Activated CD8-positive, alpha-beta T cell treated with anti-CD3 and anti-CD28 coated beads for 36 hours (primary cell): ENCODE measurements at regions not wholly inside any gene's neighbourhood (a gene's known extent, or its start where the extent isn't known, plus 50 kb on each side); places are given as distances from the start of the nearest gene placed in this dataset.

ENCODE experiments used
- ATAC-seq: fragments of 200-7000 bp; cut with Tn5 transposase; one replicate; pipeline ENCODE4 v1.10.0; 2021; ENCODE audit warnings: mild to moderate bottlenecking, moderate library complexity
- CTCF ChIA-PET: fragments of 350-600 bp; sonication (Branson Sonifier 250); formaldehyde crosslinking; loops from one replicate; lab custom pipeline; 2021; ENCODE audit warnings: antibody characterized with exemption; lab: Charles Lee
- POLR2A ChIA-PET: fragments of 350-600 bp; sonication (Branson Sonifier 250); formaldehyde crosslinking; loops from one replicate; lab custom pipeline; 2021; ENCODE audit warnings: antibody characterized with exemption; lab: Charles Lee
- DNase-seq: peaks from one replicate; pipeline ENCODE4 v3.0.0-alpha.2; 2020
- H3K27ac Mint-ChIP-seq: one replicate; pipeline ENCODE4 v1.8.0; 2021; ENCODE audit warnings: mild to moderate bottlenecking, mixed read lengths
- H3K27me3 Mint-ChIP-seq: one replicate; pipeline ENCODE4 v1.8.0; 2021; ENCODE audit warnings: mixed read lengths
- H3K36me3 Mint-ChIP-seq: one replicate; pipeline ENCODE4 v1.8.0; 2021; ENCODE audit warnings: low read depth, mixed read lengths
- H3K4me1 Mint-ChIP-seq: one replicate; pipeline ENCODE4 v1.8.0; 2021; ENCODE audit warnings: low read depth, mixed read lengths
- H3K4me3 Mint-ChIP-seq: one replicate; pipeline ENCODE4 v1.8.0; 2021; ENCODE audit warnings: mild to moderate bottlenecking, moderate library complexity, mixed read lengths
- H3K9me3 Mint-ChIP-seq: one replicate; pipeline ENCODE4 v1.8.0; 2021; ENCODE audit warnings: mixed read lengths
- CTCF ChIP-seq: fragments of 200-600 bp; IDR thresholded peaks from one replicate; pipeline ENCODE4 v1.8.0; 2022; ENCODE audit warnings: antibody characterized with exemption, mild to moderate bottlenecking
- intact Hi-C: fragments of 100-400 bp; cut with micrococcal nuclease; formaldehyde crosslinking; loops from one replicate; pipeline ENCODE4 v1.10.0; 2022

- Mint-ChIP-seq H3K4me1 (no peaks in the 10 kb centered on the region), H3K9me3 (no peaks in the 10 kb centered on the region), H3K27me3 (peaks cover 7% of the 10 kb centered on the region), H3K4me3 (no peak overlapping the region), H3K36me3 (no peaks in the 10 kb centered on the region), H3K27ac (no peak overlapping the region)
- intact Hi-C loops: no loop called here
- ATAC-seq (no peak), DNase-seq (no peak)
- TF ChIP-seq CTCF: no peak
- ChIA-PET CTCF (no interaction called here), POLR2A (no interaction called here)
Measured at GRCh38 chr1:94629259-94630181, 88.0 kb upstream of the F3 start.

GRCh38 chr1:94628499-94628843, 86.9 kb upstream of the F3 start:
- CTCF ChIA-PET: no interaction called here
- Mint-ChIP-seq H3K4me1 (no peaks in the 10 kb centered on the region), H3K36me3 (no peaks in the 10 kb centered on the region), H3K4me3 (no peak overlapping the region), H3K27me3 (peaks cover 6% of the 10 kb centered on the region), H3K27ac (no peak overlapping the region), H3K9me3 (no peaks in the 10 kb centered on the region)
- POLR2A ChIA-PET: no interaction called here
- TF ChIP-seq CTCF: no peak
- no peak for ATAC-seq
- intact Hi-C loops: no loop called here
- no peak for DNase-seq

GRCh38 chr1:94627771-94628498, 86.4 kb upstream of the F3 start:
- DNase-seq (no peak), ATAC-seq (no peak)
- Mint-ChIP-seq H3K27ac (no peak overlapping the region), H3K36me3 (no peaks in the 10 kb centered on the region), H3K9me3 (no peaks in the 10 kb centered on the region), H3K4me1 (no peaks in the 10 kb centered on the region), H3K27me3 (peaks cover 4% of the 10 kb centered on the region), H3K4me3 (no peak overlapping the region)
- CTCF ChIA-PET: no interaction called here
- TF ChIP-seq CTCF: no peak
- intact Hi-C loops: no loop called here
- POLR2A ChIA-PET: no interaction called here

- H3K9me3 Mint-ChIP-seq: no peaks in the 10 kb centered on the region
- H3K36me3 Mint-ChIP-seq: no peaks in the 10 kb centered on the region
- H3K27ac Mint-ChIP-seq: no peak overlapping the region
- DNase-seq (no peak), ATAC-seq (no peak)
- ChIA-PET CTCF (interaction anchor here (1.0 to 1.6 kb wide), 2 partner anchors 181 to 562 kb away, joined by 3 to 6 read pairs; no protein-coding TSS in a partner anchor), POLR2A (no interaction called here)
- no peak overlapping the region for H3K4me3 Mint-ChIP-seq
- intact Hi-C loops: no loop called here
- no peaks in the 10 kb centered on the region for H3K27me3 Mint-ChIP-seq
- no peaks in the 10 kb centered on the region for H3K4me1 Mint-ChIP-seq
- TF ChIP-seq CTCF: no peak
Measured at GRCh38 chr1:94624203-94624602, 82.6 kb upstream of the F3 start.
